ENCODE measurements at regions not wholly inside any gene's neighbourhood (a gene's known extent, or its start where the extent isn't known, plus 50 kb on each side); places are given as distances from the start of the nearest gene placed in this dataset.

DNA sequence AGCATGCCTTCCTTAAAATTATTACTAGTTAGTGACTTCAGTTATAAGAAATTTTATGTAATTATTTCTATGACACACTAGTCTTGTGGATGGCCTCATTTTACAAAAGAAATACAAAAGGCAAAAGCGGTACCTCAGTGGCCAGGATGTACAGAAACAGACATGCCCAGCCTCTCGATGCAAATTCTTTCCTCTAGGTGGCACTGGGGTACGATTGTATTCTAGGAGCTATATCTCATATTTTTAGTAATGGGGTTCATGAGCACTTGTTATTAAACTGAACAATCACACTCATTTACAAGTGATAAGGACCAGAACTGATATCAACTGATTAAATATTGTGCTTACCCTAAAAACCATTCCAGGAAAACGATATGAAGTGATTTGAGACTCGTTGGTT, 59.8 kb downstream of the SOD2 start (continued):
- TF ChIP-seq, protein P1, sequence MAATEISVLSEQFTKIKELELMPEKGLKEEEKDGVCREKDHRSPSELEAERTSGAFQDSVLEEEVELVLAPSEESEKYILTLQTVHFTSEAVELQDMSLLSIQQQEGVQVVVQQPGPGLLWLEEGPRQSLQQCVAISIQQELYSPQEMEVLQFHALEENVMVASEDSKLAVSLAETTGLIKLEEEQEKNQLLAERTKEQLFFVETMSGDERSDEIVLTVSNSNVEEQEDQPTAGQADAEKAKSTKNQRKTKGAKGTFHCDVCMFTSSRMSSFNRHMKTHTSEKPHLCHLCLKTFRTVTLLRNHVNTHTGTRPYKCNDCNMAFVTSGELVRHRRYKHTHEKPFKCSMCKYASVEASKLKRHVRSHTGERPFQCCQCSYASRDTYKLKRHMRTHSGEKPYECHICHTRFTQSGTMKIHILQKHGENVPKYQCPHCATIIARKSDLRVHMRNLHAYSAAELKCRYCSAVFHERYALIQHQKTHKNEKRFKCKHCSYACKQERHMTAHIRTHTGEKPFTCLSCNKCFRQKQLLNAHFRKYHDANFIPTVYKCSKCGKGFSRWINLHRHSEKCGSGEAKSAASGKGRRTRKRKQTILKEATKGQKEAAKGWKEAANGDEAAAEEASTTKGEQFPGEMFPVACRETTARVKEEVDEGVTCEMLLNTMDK (IDR thresholded peaks at IDR 0.05; ENCODE audit: borderline replicate concordance, insufficient read depth, low read depth, low read length, poor library complexity, severe bottlenecking): peak; percentile 29
- no peak for TF ChIP-seq SIX5 (IDR thresholded peaks at IDR 0.05; ENCODE audit: borderline replicate concordance in 1 of 2, insufficient read depth in 1 of 2, low read depth in 1 of 2, low read length in 2 of 2)
- TF ChIP-seq, protein P2, sequence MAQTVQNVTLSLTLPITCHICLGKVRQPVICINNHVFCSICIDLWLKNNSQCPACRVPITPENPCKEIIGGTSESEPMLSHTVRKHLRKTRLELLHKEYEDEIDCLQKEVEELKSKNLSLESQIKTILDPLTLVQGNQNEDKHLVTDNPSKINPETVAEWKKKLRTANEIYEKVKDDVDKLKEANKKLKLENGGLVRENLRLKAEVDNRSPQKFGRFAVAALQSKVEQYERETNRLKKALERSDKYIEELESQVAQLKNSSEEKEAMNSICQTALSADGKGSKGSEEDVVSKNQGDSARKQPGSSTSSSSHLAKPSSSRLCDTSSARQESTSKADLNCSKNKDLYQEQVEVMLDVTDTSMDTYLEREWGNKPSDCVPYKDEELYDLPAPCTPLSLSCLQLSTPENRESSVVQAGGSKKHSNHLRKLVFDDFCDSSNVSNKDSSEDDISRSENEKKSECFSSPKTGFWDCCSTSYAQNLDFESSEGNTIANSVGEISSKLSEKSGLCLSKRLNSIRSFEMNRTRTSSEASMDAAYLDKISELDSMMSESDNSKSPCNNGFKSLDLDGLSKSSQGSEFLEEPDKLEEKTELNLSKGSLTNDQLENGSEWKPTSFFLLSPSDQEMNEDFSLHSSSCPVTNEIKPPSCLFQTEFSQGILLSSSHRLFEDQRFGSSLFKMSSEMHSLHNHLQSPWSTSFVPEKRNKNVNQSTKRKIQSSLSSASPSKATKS (CRISPR knock-in tag; IDR thresholded peaks at IDR 0.05): no peak
- no peak for TF ChIP-seq GTF2A2 (tag; IDR thresholded peaks at IDR 0.05)
- TF ChIP-seq ZNF764 (CRISPR knock-in tag; IDR thresholded peaks at IDR 0.05; ENCODE audit: low read depth): no peak
- TF ChIP-seq NEUROD1 (IDR thresholded peaks at IDR 0.05; ENCODE audit: borderline replicate concordance, low read depth, low read length, partially characterized antibody): no peak

DNA sequence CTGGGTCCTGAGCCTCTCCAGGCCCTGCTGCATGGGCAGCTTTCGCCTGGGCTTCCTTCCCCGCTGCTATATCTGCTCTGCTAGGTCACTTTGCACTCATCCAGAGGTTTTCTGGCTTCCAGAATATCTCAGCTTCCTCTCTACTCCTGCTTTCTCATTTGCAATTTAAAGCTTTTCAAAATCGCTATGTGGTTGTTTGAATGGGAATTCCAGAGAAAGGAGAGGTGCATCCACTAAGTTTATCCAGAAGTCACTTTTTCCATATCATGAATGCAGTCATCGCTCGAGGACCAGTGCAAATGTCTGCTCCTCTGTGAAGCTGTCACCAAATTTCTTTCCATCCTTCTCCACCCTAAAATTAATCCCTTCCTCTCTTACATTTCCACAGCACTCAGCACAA, 61.2 kb downstream of the SOD2 start:
- in situ Hi-C loops (cut with MboI): no loop called here
- no peak for FAIRE-seq
- no TSS peak for BruUV-seq (replicated peaks)
- Histone ChIP-seq H4K20me1 (replicated peaks; ENCODE audit: control insufficient read depth, insufficient read depth, low read length) (no peaks in the 10 kb centered on the region), H3K27me3 (ENCODE audit: control insufficient read depth in 2 of 2, insufficient read depth in 2 of 2, low read length in 2 of 2) (no peaks in the 10 kb centered on the region; a peak in 1 of 5 replicates), H3K9me3 (replicated peaks; ENCODE audit: control insufficient read depth, insufficient read depth, low read depth, low read length) (no peaks in the 10 kb centered on the region), H3K9me1 (ENCODE audit: control insufficient read depth, insufficient read depth, low read length) (no peaks in the 10 kb centered on the region), H3K27ac (ENCODE audit: extremely low read depth, low read depth, low read length) (no peak overlapping the region), H2AFZ (ENCODE audit: low read depth, low read length) (no peak overlapping the region), H3K9ac (ENCODE audit: insufficient read depth in 1 of 2, low read depth in 2 of 2, low read length in 2 of 2) (no peak overlapping the region), H3K4me3 (no peak overlapping the region), H3K4me2 (ENCODE audit: insufficient read depth, low read length) (no peak overlapping the region), H3K36me3 (ENCODE audit: control insufficient read depth, insufficient read depth, low read length) (no peaks in the 10 kb centered on the region), H3K4me1 (replicated peaks in 1 of 2; ENCODE audit: control insufficient read depth in 2 of 2, insufficient read depth in 2 of 2, low read length in 2 of 2) (no peaks in the 10 kb centered on the region), H3K79me2 (ENCODE audit: control insufficient read depth, insufficient read depth, low read length) (no peaks in the 10 kb centered on the region)
- intact Hi-C loops (cut with micrococcal nuclease): no loop called here
- CTCF ChIA-PET (ENCODE audit: low intra/inter-chr PET ratio): no interaction called here
- DNase-seq (ENCODE audit: extremely low read depth in 1 of 4, low spot score in 3 of 4): no peak
- ATAC-seq: no peak
- POLR2A ChIA-PET: interaction anchor here (0.6 kb wide), 1 partner anchor 9 kb away, joined by 3 read pairs; no protein-coding TSS in a partner anchor
- 4% methylated on average over 5 of the region's 5 CpGs for WGBS (ENCODE audit: insufficient coverage, low coverage, missing lambda C conversion rate)
- TF ChIP-seq JUND (IDR thresholded peaks at IDR 0.05; ENCODE audit: borderline replicate concordance, low read depth, low read length): no peak
- TF ChIP-seq JUND (tag; IDR thresholded peaks at IDR 0.05; ENCODE audit: borderline replicate concordance, low read depth, low read length): no peak
- TF ChIP-seq ARHGAP35 (IDR thresholded peaks at IDR 0.05; ENCODE audit: partially characterized antibody): no peak
- no peak for TF ChIP-seq WHSC1 (IDR thresholded peaks at IDR 0.05; ENCODE audit: low read length)
- no peak for TF ChIP-seq ZNF780A (CRISPR knock-in tag; IDR thresholded peaks at IDR 0.05)
- no peak for TF ChIP-seq FOXK1 (CRISPR knock-in tag; IDR thresholded peaks at IDR 0.05; ENCODE audit: borderline replicate concordance)
- no peak for TF ChIP-seq ZBTB7A (IDR thresholded peaks at IDR 0.05; ENCODE audit: borderline replicate concordance, control insufficient read depth, low read depth, low read length)
- TF ChIP-seq, protein P3, sequence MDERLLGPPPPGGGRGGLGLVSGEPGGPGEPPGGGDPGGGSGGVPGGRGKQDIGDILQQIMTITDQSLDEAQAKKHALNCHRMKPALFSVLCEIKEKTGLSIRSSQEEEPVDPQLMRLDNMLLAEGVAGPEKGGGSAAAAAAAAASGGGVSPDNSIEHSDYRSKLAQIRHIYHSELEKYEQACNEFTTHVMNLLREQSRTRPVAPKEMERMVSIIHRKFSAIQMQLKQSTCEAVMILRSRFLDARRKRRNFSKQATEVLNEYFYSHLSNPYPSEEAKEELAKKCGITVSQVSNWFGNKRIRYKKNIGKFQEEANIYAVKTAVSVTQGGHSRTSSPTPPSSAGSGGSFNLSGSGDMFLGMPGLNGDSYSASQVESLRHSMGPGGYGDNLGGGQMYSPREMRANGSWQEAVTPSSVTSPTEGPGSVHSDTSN (CRISPR knock-in tag; IDR thresholded peaks at IDR 0.05; ENCODE audit: low read depth): no peak
- TF ChIP-seq, protein P3 (tag; conservative IDR thresholded peaks at IDR 0.05; ENCODE audit: low read depth): no peak

Data from K562 (cell line).